Breast epithelium (tissue), 3 donors: ENCODE measurements at regions not wholly inside any gene's neighbourhood (a gene's known extent, or its start where the extent isn't known, plus 50 kb on each side); places are given as distances from the start of the nearest gene placed in this dataset.

ENCODE experiments used
- POLR2A ChIP-seq: fragments of 450-650 bp; IDR thresholded peaks from one replicate; pipeline ENCODE4 v1.6.1; 2016; ENCODE audit warnings: antibody characterized with exemption, mild to moderate bottlenecking, moderate library complexity
- POLR2AphosphoS5 ChIP-seq, 3 donors: sonication (generic); formaldehyde crosslinking; IDR thresholded peaks; one replicate each; pipeline ENCODE4 v1.6.1; 2017; ENCODE audit warnings: antibody characterized with exemption in 3 of 3
- TF ChIP-seq, protein P1 (sequence below), 3 donors: fragments of 450-650 bp; IDR thresholded peaks; one replicate each; pipeline ENCODE4 v1.5.1; 2016 to 2017; ENCODE audit warnings: antibody characterized with exemption in 3 of 3, mild to moderate bottlenecking in 3 of 3, moderate library complexity in 3 of 3

DNA sequence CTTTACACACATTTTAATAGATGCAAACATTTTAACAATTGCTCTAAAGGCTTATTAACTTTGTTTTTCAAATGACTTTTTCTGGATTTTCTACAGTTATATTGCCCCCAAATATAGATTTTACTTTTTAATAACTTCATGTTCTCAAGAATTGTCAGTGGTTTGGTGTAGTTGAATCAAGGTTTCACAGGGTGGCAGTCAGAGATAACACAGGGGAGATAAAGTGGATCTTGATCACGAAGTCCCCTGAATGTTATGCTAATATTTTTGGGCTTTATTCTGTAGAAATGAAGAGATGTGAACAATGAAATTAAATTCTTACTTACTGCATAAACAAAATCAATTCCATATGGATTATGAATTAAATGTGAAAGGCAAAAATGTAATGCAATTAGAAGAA is 248.1 kb downstream of the AEBP2 start:
- TF ChIP-seq, protein P1, sequence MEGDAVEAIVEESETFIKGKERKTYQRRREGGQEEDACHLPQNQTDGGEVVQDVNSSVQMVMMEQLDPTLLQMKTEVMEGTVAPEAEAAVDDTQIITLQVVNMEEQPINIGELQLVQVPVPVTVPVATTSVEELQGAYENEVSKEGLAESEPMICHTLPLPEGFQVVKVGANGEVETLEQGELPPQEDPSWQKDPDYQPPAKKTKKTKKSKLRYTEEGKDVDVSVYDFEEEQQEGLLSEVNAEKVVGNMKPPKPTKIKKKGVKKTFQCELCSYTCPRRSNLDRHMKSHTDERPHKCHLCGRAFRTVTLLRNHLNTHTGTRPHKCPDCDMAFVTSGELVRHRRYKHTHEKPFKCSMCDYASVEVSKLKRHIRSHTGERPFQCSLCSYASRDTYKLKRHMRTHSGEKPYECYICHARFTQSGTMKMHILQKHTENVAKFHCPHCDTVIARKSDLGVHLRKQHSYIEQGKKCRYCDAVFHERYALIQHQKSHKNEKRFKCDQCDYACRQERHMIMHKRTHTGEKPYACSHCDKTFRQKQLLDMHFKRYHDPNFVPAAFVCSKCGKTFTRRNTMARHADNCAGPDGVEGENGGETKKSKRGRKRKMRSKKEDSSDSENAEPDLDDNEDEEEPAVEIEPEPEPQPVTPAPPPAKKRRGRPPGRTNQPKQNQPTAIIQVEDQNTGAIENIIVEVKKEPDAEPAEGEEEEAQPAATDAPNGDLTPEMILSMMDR (IDR thresholded peaks at IDR 0.05), result no peak
- TF ChIP-seq POLR2A, result no peak
- no peak for TF ChIP-seq POLR2AphosphoS5 (IDR thresholded peaks at IDR 0.05)
